Activated T-helper 17 cell treated with anti-CD3 and anti-CD28 coated beads, Interleukin-2, amount 50 U/mL, for 72 hours (primary cell): ENCODE measurements at regions not wholly inside any gene's neighbourhood (a gene's known extent, or its start where the extent isn't known, plus 50 kb on each side); places are given as distances from the start of the nearest gene placed in this dataset.

Source experiments
- ATAC-seq: fragments of 150-1000 bp; cut with Tn5 transposase; replicated peaks from 2 replicates; pipeline ENCODE4 v1.10.0; 2021; ENCODE audit warnings: mild to moderate bottlenecking, moderate library complexity
- H3K27ac Mint-ChIP-seq: one replicate; pipeline ENCODE4 v1.8.0; 2022; ENCODE audit warnings: mixed read lengths
- H3K27me3 Mint-ChIP-seq: one replicate; pipeline ENCODE4 v1.8.0; 2022; ENCODE audit warnings: mixed read lengths
- H3K36me3 Mint-ChIP-seq: one replicate; pipeline ENCODE4 v1.8.0; 2022; ENCODE audit warnings: low read depth, mild to moderate bottlenecking, mixed read lengths
- H3K4me1 Mint-ChIP-seq: one replicate; pipeline ENCODE4 v1.8.0; 2022; ENCODE audit warnings: mixed read lengths
- H3K4me3 Mint-ChIP-seq: one replicate; pipeline ENCODE4 v1.8.0; 2022; ENCODE audit warnings: mild to moderate bottlenecking, mixed read lengths
- H3K9me3 Mint-ChIP-seq: one replicate; pipeline ENCODE4 v1.8.0; 2022; ENCODE audit warnings: mixed read lengths

DNA sequence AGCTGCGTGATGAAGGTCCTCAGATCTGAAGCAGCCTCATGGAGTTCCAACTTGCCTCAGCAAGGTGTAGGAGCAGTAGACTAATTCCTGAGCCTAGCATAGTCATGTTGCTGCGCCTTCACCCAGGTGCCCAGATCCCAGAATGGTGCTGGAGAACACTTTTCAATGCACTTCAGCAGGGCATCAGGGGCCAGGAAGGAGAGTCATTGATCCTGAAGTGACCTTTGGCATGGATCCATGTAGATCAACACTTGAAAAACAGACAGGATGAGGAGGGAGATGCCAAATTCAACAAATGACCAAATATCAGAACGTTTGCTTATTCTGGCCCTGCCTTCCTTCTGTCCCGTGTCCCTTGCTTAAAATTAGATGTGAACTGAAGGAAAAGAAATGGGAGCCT is 91.9 kb downstream of the LEPR start:
- no peaks in the 10 kb centered on the region for H3K36me3 Mint-ChIP-seq
- H3K27me3 Mint-ChIP-seq = no peaks in the 10 kb centered on the region
- H3K4me3 Mint-ChIP-seq = no peak overlapping the region

DNA sequence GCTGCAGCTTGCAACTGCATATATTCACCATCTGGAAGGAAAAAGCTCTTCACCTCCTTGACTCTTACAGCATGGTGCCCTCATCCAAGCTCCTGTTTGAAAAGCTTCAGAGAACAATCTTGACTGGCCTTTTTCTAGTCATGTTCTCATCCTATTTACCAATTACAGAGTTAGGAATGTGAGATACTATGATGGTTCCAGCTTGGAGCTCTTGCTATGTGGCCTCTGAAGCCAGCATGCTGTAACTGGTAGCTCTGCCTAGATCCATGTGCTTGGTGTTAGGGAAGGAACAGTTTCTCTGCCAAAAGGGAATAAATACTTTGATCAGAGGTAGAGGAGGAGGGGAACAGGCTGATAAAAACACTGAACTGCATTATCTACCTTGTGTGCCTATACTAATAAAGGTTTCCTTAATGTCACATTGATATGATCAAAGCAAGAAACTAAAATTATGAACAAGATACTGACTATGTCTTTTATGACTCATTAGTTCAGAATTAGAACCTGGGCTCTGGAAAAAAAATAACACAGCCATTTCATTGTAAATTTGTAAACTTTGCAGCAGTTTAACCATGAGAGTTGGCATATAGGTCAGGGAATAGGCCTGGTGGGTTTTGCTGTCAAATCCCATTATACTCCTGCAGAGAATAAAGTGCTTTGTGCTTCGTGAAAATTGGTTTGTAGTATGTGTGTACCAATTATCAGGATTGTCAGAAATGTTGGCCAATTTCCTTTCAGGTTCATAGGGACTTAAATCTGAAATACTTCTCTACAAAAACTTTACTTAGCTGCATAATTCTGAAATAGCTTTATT is 92.7 kb downstream of the LEPR start:
- Mint-ChIP-seq H3K4me3 (no peak overlapping the region), H3K27me3 (no peaks in the 10 kb centered on the region), H3K4me1 (no peaks in the 10 kb centered on the region), H3K27ac (no peak overlapping the region), H3K9me3 (no peaks in the 10 kb centered on the region), H3K36me3 (no peaks in the 10 kb centered on the region)
- no peak for ATAC-seq

More for the DNA sequence above, 91.9 kb downstream of the LEPR start:
- no peaks in the 10 kb centered on the region for H3K4me1 Mint-ChIP-seq
- no peak overlapping the region for H3K27ac Mint-ChIP-seq
- H3K9me3 Mint-ChIP-seq = no peaks in the 10 kb centered on the region
- ATAC-seq = no peak

DNA sequence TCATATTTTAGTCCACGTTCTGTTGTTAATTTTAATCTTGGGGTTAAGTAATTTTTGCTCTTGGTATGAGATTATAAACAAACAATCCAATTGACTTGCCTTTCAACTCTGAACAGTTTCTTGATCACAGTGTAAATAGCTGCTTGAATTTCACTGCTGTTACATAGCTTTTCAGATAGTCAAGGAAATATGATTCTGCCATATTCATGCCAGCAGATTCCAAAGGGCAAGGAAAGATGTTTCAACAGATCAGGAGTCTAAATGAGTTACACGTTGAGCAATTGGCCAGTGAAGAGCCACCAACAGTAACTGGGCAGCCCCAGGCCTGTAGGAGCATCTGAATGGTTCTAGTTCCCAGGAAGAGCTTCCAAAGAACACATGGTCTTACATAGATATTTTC is 93.6 kb downstream of the LEPR start:
- H3K4me3 Mint-ChIP-seq = no peak overlapping the region
- ATAC-seq = no peak
- H3K4me1 Mint-ChIP-seq = no peaks in the 10 kb centered on the region
- H3K27ac Mint-ChIP-seq = no peak overlapping the region
- H3K36me3 Mint-ChIP-seq = no peaks in the 10 kb centered on the region
- H3K27me3 Mint-ChIP-seq = no peaks in the 10 kb centered on the region
- H3K9me3 Mint-ChIP-seq = no peaks in the 10 kb centered on the region

DNA sequence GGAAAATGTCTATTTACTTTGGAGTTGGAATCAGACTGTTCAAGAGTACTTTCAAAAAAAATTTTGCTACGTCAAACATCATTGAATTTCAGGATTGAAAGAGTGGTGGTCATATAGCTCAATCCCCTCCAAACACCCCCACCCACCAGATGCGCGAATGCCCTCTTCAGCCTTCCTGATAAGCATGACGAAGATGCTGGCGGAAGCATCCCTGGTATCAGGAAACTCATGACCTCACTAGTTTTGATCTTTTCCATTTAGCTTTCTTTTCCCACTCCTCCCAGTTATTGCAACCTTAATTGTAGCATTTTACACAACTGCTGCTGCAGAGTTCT is 104.4 kb downstream of the LEPR start:
- Mint-ChIP-seq H3K27ac (no peak overlapping the region), H3K27me3 (peaks cover 26% of the 10 kb centered on the region), H3K4me1 (peaks cover 4% of the 10 kb centered on the region), H3K4me3 (no peak overlapping the region), H3K36me3 (peaks cover 8% of the 10 kb centered on the region), H3K9me3 (peaks cover 2% of the 10 kb centered on the region)
- ATAC-seq = no peak

DNA sequence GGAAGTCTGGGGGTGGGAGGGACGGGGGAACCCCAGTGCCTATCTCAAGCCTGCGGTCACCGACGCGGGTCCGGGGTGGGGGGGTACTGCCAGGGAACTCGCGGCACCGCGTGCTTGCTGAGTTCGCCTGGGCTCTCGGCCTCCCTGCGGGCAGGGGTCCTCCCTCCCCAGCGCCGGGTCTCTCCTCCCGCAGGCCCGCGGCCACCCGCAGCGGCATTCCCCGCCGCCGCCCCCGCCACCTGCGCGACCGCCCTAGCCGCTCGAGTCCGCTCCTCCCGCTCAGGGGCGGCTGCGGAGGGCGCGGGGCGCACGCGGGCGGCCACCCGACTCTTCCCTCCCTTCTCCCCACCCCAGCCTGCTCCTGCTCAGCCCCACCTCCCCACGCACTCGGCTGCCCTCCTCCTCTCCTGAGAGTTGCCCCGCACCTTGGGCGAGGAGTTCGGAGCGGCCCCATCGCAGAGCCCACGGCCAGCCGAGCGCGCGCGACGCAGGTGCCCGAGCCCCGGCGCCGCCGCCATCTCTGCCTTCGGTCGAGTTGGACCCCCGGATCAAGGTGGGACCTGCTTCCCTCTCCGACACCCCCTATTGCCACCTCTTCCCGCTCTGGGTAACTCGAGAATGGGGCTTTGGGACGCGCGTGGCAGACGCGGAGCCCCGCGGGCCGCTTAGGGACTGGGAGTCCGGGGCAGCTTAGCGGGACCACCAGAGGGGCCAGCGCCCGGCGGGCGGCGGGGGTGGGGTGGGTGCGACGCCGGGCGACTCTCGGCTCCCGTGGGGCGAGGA is 105.0 kb downstream of the LEPR start:
- Mint-ChIP-seq H3K4me1 (peaks cover 4% of the 10 kb centered on the region), H3K36me3 (peaks cover 8% of the 10 kb centered on the region), H3K4me3 (no peak overlapping the region), H3K27me3 (peaks cover 27% of the 10 kb centered on the region), H3K9me3 (peaks cover 4% of the 10 kb centered on the region), H3K27ac (no peak overlapping the region)
- ATAC-seq = no peak

DNA sequence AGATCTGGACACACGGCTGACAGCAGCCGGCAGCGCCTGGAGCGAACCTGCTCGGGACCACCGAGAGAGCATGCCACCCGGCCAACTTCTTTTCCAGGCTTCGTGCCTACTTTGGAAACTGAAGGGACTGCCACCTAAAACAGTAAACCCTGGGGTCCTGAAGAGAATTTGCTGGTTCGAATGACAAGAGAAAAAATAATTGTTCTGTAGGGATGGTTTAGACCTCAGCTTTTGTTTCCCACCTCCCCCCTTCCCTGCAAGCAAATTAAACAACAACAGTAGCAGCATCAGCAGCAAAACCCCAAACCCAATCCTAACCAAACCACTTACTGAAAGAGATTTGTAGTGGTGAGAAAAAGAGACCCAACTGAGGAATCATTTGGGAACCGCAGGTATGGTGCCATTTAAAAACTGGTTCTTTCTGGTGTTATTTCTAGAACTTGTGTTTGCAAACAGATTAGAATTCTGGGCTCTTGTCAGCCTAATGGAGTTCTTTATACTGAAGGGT is 105.6 kb downstream of the LEPR start:
- H3K27ac Mint-ChIP-seq = no peak overlapping the region
- H3K27me3 Mint-ChIP-seq = peaks cover 31% of the 10 kb centered on the region
- ATAC-seq = no peak
- H3K4me1 Mint-ChIP-seq = peaks cover 4% of the 10 kb centered on the region
- H3K4me3 Mint-ChIP-seq = no peak overlapping the region
- peaks cover 8% of the 10 kb centered on the region for H3K36me3 Mint-ChIP-seq
- peaks cover 7% of the 10 kb centered on the region for H3K9me3 Mint-ChIP-seq

DNA sequence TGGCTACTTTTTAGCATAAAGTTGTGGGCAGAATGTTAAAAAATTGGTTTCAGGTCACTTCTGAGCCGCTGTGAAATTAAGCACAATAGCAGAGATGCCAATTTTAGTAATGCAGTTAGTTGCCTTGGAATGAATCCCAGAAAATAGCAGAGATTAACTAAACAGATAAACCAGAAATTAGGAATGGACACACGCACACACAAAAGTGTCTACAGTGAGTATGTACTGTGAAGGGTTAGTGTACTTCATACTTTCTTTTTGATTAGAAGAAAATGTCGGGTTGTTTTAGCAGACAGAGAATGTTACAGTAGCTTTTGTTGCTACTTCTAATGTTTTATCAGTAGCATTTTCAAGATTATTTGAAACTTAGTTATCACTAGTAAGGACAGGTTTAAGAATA is 106.7 kb downstream of the LEPR start:
- Mint-ChIP-seq H3K27me3 (peaks cover 31% of the 10 kb centered on the region), H3K4me3 (no peak overlapping the region), H3K9me3 (peaks cover 8% of the 10 kb centered on the region), H3K36me3 (peaks cover 8% of the 10 kb centered on the region), H3K4me1 (peaks cover 4% of the 10 kb centered on the region), H3K27ac (no peak overlapping the region)
- ATAC-seq = no peak

DNA sequence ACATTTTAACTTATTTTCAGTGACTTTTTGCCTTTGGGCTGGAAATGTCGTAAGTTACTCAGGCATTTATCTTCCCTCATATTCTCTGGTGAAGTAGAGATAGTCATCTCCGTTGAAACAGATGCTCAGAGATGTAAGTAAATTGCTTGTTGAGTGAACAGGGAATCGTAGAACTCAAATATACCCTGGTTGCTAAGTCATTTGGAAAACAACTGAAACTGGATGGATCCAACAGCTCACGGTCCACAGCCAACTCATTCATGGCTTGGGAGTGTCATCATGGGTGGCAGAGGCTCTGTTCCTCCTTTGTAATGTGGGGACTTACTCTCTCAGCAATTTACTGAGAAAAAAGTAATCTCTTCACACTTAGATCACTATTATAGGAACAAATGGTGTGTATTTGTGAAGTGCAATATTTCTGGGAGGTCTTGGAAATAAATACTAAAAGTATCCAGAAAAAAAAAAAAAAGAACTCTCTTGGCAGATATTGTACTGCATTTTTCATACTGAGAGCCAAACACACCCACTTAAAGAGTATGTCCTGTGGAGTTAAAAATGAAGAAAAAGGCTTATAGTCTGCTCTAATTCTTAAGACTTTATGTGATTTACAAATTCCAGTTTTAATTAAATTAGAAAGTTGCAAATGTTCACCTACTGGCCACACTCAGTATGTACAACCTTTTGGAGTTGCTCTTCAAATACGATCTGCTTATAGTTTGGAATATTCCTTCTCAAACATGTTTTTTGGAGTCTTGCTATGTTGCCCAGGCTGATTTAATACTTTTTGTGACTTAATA is 107.4 kb downstream of the LEPR start:
- no peak overlapping the region for H3K27ac Mint-ChIP-seq
- peaks cover 4% of the 10 kb centered on the region for H3K4me1 Mint-ChIP-seq
- peaks cover 31% of the 10 kb centered on the region for H3K27me3 Mint-ChIP-seq
- peaks cover 8% of the 10 kb centered on the region for H3K9me3 Mint-ChIP-seq
- H3K4me3 Mint-ChIP-seq = no peak overlapping the region
- ATAC-seq = no peak
- peaks cover 8% of the 10 kb centered on the region for H3K36me3 Mint-ChIP-seq

DNA sequence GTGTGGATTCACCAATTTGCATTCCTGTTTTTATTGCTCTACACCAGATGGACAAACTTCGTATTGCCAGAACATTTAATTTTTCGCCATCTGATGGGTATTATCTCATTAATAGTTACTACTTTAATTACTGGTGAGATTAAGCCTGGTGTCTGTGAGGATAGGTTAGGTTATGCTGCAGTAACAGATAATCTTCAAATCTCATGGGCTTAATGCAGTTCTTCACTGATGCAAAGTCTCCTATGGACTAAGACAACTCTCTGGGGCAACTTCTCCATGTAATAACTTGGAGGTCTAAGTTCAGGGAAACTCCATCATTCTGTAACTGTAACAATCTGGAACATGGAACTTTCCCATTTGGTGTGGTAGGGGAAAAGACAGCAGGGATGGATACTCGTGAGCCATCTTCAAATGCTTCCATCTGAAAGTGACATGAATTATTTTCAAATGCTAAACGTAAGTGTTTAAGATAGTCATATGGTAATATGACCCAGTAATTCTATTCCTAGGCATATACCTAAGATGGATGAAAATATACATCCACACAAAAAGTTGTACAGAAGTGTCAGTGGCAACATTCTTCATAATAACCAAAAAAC is 111.6 kb downstream of the LEPR start:
- no peaks in the 10 kb centered on the region for H3K36me3 Mint-ChIP-seq
- H3K4me3 Mint-ChIP-seq = no peak overlapping the region
- H3K9me3 Mint-ChIP-seq = peaks cover 8% of the 10 kb centered on the region
- no peak for ATAC-seq
- no peaks in the 10 kb centered on the region for H3K4me1 Mint-ChIP-seq
- no peak overlapping the region for H3K27ac Mint-ChIP-seq
- H3K27me3 Mint-ChIP-seq = peaks cover 12% of the 10 kb centered on the region

DNA sequence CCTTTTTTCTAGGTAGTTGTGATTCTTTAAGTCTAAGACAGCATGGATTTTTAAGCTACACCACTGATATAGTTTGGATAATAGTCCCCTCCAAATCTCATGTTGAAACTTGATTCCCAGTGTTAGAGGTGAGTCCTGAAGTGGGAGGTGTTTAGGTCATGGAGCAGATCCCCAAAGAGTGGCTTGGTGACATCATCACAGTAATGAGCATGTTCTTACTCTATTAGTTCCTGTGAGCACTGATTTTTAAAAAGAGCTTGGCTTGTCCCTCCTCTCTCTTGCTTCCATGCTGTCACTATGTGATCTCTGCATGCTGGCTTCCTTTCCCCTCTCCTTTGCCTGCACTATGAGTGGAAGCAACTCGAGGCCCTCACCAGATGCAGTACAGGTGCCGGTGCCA is 115.5 kb downstream of the LEPR start:
- Mint-ChIP-seq H3K27me3 (peaks cover 2% of the 10 kb centered on the region), H3K27ac (no peak overlapping the region), H3K9me3 (peaks cover 2% of the 10 kb centered on the region), H3K36me3 (no peaks in the 10 kb centered on the region), H3K4me3 (no peak overlapping the region), H3K4me1 (no peaks in the 10 kb centered on the region)
- no peak for ATAC-seq

DNA sequence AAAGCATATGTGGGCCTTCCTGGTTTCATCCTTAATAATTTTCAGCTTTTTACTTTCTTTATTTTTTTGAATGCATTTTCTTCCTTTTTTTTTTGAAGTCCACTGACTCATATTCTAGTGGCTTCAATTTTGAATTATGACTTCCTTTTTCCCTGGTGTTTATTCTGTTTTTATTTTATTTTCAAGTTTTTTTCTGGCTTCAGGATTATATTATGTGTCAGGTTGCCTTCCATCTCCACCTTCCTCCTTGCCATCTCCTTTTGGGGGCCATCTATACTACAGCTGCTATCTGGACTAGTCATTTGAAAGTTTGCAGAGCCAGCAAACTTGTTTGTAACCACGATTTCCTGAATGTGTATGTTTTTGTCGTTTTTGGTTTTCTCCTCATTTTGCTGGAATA is 117.6 kb downstream of the LEPR start:
- ATAC-seq = no peak
- no peak overlapping the region for H3K27ac Mint-ChIP-seq
- no peaks in the 10 kb centered on the region for H3K4me1 Mint-ChIP-seq
- H3K4me3 Mint-ChIP-seq = no peak overlapping the region
- H3K9me3 Mint-ChIP-seq = no peaks in the 10 kb centered on the region
- H3K36me3 Mint-ChIP-seq = no peaks in the 10 kb centered on the region
- no peaks in the 10 kb centered on the region for H3K27me3 Mint-ChIP-seq

DNA sequence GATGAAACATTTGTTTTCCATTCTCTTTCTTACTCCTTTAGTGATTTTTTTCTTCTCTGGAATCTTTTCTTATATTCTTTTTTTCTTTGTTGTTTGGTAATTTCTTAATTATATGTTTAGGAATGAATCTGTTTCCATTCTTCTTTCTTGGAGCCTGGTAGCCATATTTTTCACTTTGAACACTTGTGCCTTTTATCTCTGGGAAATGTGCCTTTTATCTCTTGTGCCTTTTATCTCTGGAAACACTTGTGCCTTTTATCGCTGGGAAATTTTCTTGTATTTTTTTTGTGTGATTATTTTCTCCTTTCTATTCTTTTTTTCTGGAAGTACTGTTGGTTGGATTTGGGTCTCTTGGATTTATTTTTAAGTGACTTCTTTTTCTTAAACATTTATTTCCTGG is 118.2 kb downstream of the LEPR start:
- Mint-ChIP-seq H3K4me3 (no peak overlapping the region), H3K27ac (no peak overlapping the region), H3K27me3 (no peaks in the 10 kb centered on the region), H3K4me1 (no peaks in the 10 kb centered on the region), H3K36me3 (no peaks in the 10 kb centered on the region), H3K9me3 (no peaks in the 10 kb centered on the region)
- ATAC-seq = no peak

DNA sequence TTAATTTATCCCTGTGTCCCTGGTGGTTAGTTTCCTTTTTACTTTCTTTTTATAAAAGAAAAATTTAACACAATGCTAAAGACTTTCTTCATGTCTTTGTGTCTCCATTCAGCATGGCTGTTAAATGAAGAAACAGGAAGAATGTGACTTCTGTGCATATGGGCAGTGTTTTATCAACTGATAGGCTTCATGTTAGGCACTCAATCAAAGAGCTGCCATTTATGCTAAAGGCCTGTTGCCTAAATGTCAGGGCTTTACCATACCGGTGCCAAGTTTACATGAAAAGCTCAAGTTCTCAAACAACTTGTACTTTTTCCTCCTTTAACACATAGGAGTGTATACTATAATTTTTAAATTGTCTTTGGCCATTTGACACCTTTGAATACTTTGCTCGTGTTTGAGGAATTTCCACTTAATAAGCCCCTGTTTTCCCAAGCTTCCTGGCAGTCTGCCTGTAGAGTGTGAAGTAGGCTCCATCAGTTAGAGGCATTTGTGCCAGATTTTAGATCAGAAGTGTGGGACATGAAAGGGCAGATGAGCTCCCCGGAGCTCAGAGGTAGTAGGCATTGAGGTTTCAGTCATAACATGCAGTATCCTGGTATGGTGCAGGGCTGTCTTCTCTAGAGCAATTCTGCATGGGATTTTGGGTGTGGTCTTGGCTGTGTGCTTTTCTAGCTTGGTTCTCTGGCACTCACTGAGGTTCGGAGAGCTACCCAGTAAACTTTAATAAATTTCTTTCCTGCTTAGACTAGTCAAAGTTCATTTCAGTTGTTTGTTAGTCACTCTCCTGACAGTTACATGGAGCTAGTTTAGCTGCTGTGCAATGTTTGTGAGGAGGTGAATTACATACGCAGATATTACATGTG is 119.0 kb downstream of the LEPR start:
- no peaks in the 10 kb centered on the region for H3K36me3 Mint-ChIP-seq
- no peak overlapping the region for H3K27ac Mint-ChIP-seq
- no peaks in the 10 kb centered on the region for H3K4me1 Mint-ChIP-seq
- H3K27me3 Mint-ChIP-seq = no peaks in the 10 kb centered on the region
- no peaks in the 10 kb centered on the region for H3K9me3 Mint-ChIP-seq
- no peak overlapping the region for H3K4me3 Mint-ChIP-seq
- ATAC-seq = no peak
